GM23338 (cell line): ENCODE measurements at regions not wholly inside any gene's neighbourhood (a gene's known extent, or its start where the extent isn't known, plus 50 kb on each side); places are given as distances from the start of the nearest gene placed in this dataset.

Experiments
- ATAC-seq: fragments of 200-7000 bp; cut with Tn5 transposase; 3 replicates; pipeline ENCODE4 v1.9.1; 2020
- DNase-seq: peaks from one replicate; pipeline ENCODE4 v3.0.0-alpha.2; 2015; ENCODE audit warnings: low spot score
- H2AFZ ChIP-seq: fragments of 200-600 bp; sonication (generic); 2 replicates; pipeline ENCODE4 v1.8.0; 2016; ENCODE audit warnings: antibody characterized with exemption, mild to moderate bottlenecking, moderate library complexity
- H3F3A ChIP-seq: fragments of 200-600 bp; sonication (generic); replicated peaks from 2 replicates; pipeline ENCODE4 v1.8.0; 2017; ENCODE audit warnings: antibody characterized with exemption, mixed run types, low read depth
- H3K27ac ChIP-seq: fragments of 200-600 bp; sonication (generic); 2 replicates; pipeline ENCODE4 v1.6.1; 2016; ENCODE audit warnings: low read depth
- H3K27me3 ChIP-seq: fragments of 200-600 bp; sonication (generic); 2 replicates; pipeline ENCODE4 v1.8.0; 2016; ENCODE audit warnings: mild to moderate bottlenecking, mixed run types, moderate library complexity; ENCODE audit not compliant: insufficient read depth
- H3K36me3 ChIP-seq: fragments of 200-600 bp; sonication (generic); 2 replicates; pipeline ENCODE4 v1.8.0; 2016; ENCODE audit warnings: mild to moderate bottlenecking; ENCODE audit not compliant: insufficient read depth
- H3K4me1 ChIP-seq: fragments of 200-600 bp; sonication (generic); 2 replicates; pipeline ENCODE4 v1.8.0; 2016; ENCODE audit warnings: mild to moderate bottlenecking, moderate library complexity; ENCODE audit not compliant: insufficient read depth
- H3K4me2 ChIP-seq: fragments of 200-600 bp; sonication (generic); 2 replicates; pipeline ENCODE4 v1.7.1; 2017; ENCODE audit warnings: mixed run types
- H3K4me3 ChIP-seq: fragments of 200-600 bp; sonication (generic); 2 replicates; pipeline ENCODE4 v1.6.1; 2016; ENCODE audit warnings: mixed run types
- H3K79me2 ChIP-seq: fragments of 200-600 bp; sonication (generic); replicated peaks from 2 replicates; pipeline ENCODE4 v1.8.0; 2017; ENCODE audit warnings: mild to moderate bottlenecking; ENCODE audit not compliant: insufficient read depth
- H3K9me2 ChIP-seq: fragments of 200-600 bp; sonication (generic); 2 replicates; pipeline ENCODE4 v1.8.0; 2017; ENCODE audit not compliant: insufficient read depth
- H4K20me1 ChIP-seq: fragments of 200-600 bp; sonication (generic); replicated peaks from 2 replicates; pipeline ENCODE4 v1.8.0; 2017; ENCODE audit warnings: mild to moderate bottlenecking; ENCODE audit not compliant: insufficient read depth
- H3K27ac Mint-ChIP-seq: 2 replicates; pipeline ENCODE4 v1.8.0; 2020; ENCODE audit warnings: inconsistent platforms, mild to moderate bottlenecking, moderate library complexity, mixed read lengths
- H3K27me3 Mint-ChIP-seq: 3 replicates; pipeline ENCODE4 v1.8.0; 2022; ENCODE audit warnings: low read depth, mild to moderate bottlenecking, moderate library complexity, mixed read lengths, inconsistent platforms; ENCODE audit not compliant: insufficient read depth, poor library complexity
- H3K36me3 Mint-ChIP-seq: 3 replicates; pipeline ENCODE4 v1.8.0; 2021; ENCODE audit warnings: low read depth, mild to moderate bottlenecking, inconsistent platforms, moderate library complexity, mixed read lengths
- H3K4me1 Mint-ChIP-seq: 3 replicates; pipeline ENCODE4 v1.8.0; 2020; ENCODE audit warnings: mild to moderate bottlenecking, inconsistent platforms, mixed read lengths
- H3K4me3 Mint-ChIP-seq: 3 replicates; pipeline ENCODE4 v1.8.0; 2021; ENCODE audit warnings: moderate library complexity, mild to moderate bottlenecking, inconsistent platforms, mixed read lengths
- H3K9me3 Mint-ChIP-seq: 3 replicates; pipeline ENCODE4 v1.8.0; 2020; ENCODE audit warnings: moderate library complexity, mild to moderate bottlenecking, inconsistent platforms, mixed read lengths
- CREB1 ChIP-seq: fragments of 250-450 bp; sonication (Bioruptor Pico); IDR thresholded peaks from 2 replicates; pipeline ENCODE4 v1.5.0; 2020; ENCODE audit warnings: low read depth, mild to moderate bottlenecking, moderate library complexity
- CTCF ChIP-seq, 2 experiments: fragments of 200-600 bp in 1 of 2; sonication (generic) in 1 of 2; conservative IDR thresholded peaks; 2 replicates each; pipeline versions ENCODE4 v1.5.1 to v1.6.1; 2016 to 2017; ENCODE audit warnings: antibody characterized with exemption in 2 of 2, low read depth in 2 of 2, mild to moderate bottlenecking in 2 of 2, moderate library complexity in 1 of 2
- ETS1 ChIP-seq: IDR thresholded peaks from 2 replicates; pipeline ENCODE4 v1.6.1; 2016; ENCODE audit warnings: antibody characterized with exemption
- EZH2 ChIP-seq: fragments of 200-600 bp; sonication (generic); IDR thresholded peaks from one replicate; pipeline ENCODE4 v1.8.0; 2017; ENCODE audit warnings: antibody characterized with exemption, mild to moderate bottlenecking, low read depth; ENCODE audit not compliant: unreplicated experiment
- EZH2phosphoT487 ChIP-seq: fragments of 200-600 bp; sonication (generic); IDR thresholded peaks from one replicate; pipeline ENCODE4 v1.8.1; 2018; ENCODE audit warnings: antibody characterized with exemption; ENCODE audit not compliant: unreplicated experiment
- JUNB ChIP-seq: IDR thresholded peaks from one replicate; pipeline ENCODE4 v1.6.1; 2016; ENCODE audit warnings: antibody characterized with exemption; ENCODE audit not compliant: unreplicated experiment
- NANOG ChIP-seq: IDR thresholded peaks from 2 replicates; pipeline ENCODE4 v1.6.1; 2016; ENCODE audit warnings: antibody characterized with exemption, borderline replicate concordance
- POLR2AphosphoS5 ChIP-seq: IDR thresholded peaks from 2 replicates; pipeline ENCODE4 v1.6.1; 2016; ENCODE audit warnings: antibody characterized with exemption, low read depth
- REST ChIP-seq: IDR thresholded peaks from one replicate; pipeline ENCODE4 v1.6.1; 2018; ENCODE audit warnings: antibody characterized with exemption; ENCODE audit not compliant: unreplicated experiment
- STAT1 ChIP-seq: IDR thresholded peaks from one replicate; pipeline ENCODE4 v1.6.1; 2016; ENCODE audit warnings: antibody characterized with exemption; ENCODE audit not compliant: unreplicated experiment
- ZNF114 ChIP-seq: fragments of 250-450 bp; sonication (Bioruptor Pico); IDR thresholded peaks from 2 replicates; pipeline ENCODE4 v1.5.0; 2020; ENCODE audit warnings: mild to moderate bottlenecking, moderate library complexity
- ZNF331 ChIP-seq: fragments of 250-450 bp; sonication (Bioruptor Pico); IDR thresholded peaks from 2 replicates; pipeline ENCODE4 v1.5.0; 2020; ENCODE audit warnings: low read depth, mild to moderate bottlenecking, moderate library complexity
- ZNF462 ChIP-seq: fragments of 250-450 bp; sonication (Bioruptor Pico); IDR thresholded peaks from 2 replicates; pipeline ENCODE4 v1.5.0; 2020; ENCODE audit warnings: mild to moderate bottlenecking, moderate library complexity

DNA sequence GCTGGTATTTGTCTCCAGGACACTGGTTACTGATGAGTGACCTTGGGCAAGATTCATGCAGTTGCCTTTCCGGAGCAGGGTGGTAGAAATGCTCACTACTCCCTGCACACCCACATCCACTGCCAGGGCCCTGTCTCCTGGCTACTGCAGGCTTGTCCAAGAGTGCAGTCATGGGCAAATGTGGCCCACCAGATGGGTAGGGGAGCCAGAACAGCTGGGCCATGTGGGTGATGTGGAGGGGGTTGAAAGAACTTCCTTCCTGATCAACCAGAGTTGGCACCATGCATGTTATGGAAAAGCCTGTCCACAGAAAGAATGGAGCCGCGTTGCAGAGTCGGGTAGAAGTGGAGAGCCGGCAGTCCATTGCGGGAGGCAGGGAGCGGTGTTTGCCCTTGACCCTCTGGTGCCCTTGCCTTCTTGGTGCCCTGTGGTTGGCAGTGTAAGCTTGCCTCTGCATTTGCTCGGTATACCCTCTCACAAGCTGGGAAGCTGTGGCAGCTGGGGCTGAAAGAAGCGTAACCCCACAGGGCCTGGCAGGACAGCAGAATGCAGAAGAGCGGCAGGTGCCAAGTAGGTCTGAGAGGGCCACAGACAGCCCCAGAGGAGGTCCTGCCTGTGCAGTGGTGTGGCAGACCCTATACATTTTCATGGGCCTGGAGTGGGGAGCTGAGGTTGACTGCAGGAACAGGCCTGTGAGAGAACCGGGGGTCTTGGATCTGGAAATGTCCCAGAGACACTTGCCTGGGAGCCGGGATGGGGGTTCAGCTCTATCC, 253.2 kb downstream of the TFCP2L1 start:
- Histone ChIP-seq H3K4me1 (no peaks in the 10 kb centered on the region), H3K4me3 (no peak overlapping the region), H4K20me1 (no peaks in the 10 kb centered on the region), H3K27ac (no peak overlapping the region), H2AFZ (no peak overlapping the region), H3F3A (no peaks in the 10 kb centered on the region), H3K9me2 (no peaks in the 10 kb centered on the region), H3K4me2 (no peak overlapping the region), H3K27me3 (peaks cover 23% of the 10 kb centered on the region), H3K36me3 (no peaks in the 10 kb centered on the region), H3K79me2 (no peaks in the 10 kb centered on the region)
- Mint-ChIP-seq H3K4me3 (no peak overlapping the region), H3K4me1 (peaks cover 2% of the 10 kb centered on the region; the same call in 1 of the 3 replicates), H3K27me3 (peaks cover 10% of the 10 kb centered on the region), H3K36me3 (no peaks in the 10 kb centered on the region), H3K27ac (no peak overlapping the region), H3K9me3 (no peaks in the 10 kb centered on the region)
- TF ChIP-seq ZNF114 (CRISPR knock-in tag), result no peak
- no peak for TF ChIP-seq EZH2
- TF ChIP-seq ETS1, result no peak
- TF ChIP-seq CREB1 (CRISPR knock-in tag), result no peak
- TF ChIP-seq REST, result no peak
- TF ChIP-seq ZNF462 (CRISPR knock-in tag), result no peak
- TF ChIP-seq STAT1, result no peak
- no peak for TF ChIP-seq NANOG
- TF ChIP-seq ZNF331 (CRISPR knock-in tag), result no peak
- no peak for TF ChIP-seq JUNB
- no peak for TF ChIP-seq EZH2phosphoT487
- TF ChIP-seq CTCF (conservative IDR thresholded peaks at IDR 0.05; ENCODE audit: low read depth in 2 of 2), result no peak
- no peak for TF ChIP-seq POLR2AphosphoS5
- no peak for DNase-seq
- ATAC-seq, result no peak
